Suprapubic skin (tissue), 3 donors: ENCODE measurements at regions not wholly inside any gene's neighbourhood (a gene's known extent, or its start where the extent isn't known, plus 50 kb on each side); places are given as distances from the start of the nearest gene placed in this dataset.

Source experiments
- CTCF ChIP-seq, 2 donors: fragments of 200-600 bp in 1 of 2; fragments of 450-650 bp in 1 of 2; sonication (generic) in 1 of 2; IDR thresholded peaks; one replicate each; pipeline ENCODE4 v1.5.1; 2016 to 2019; ENCODE audit warnings: antibody characterized with exemption in 2 of 2, mild to moderate bottlenecking in 1 of 2, moderate library complexity in 1 of 2
- POLR2A ChIP-seq, 2 donors: fragments of 450-650 bp; IDR thresholded peaks; one replicate each; pipeline ENCODE4 v1.6.1; 2017; ENCODE audit warnings: antibody characterized with exemption in 2 of 2, mild to moderate bottlenecking in 2 of 2, moderate library complexity in 2 of 2

GRCh38 chr9:107620801-107621200, 131.2 kb upstream of the KLF4 start:
- no peak for TF ChIP-seq CTCF (IDR thresholded peaks at IDR 0.05)
- TF ChIP-seq POLR2A (IDR thresholded peaks at IDR 0.05), result no peak
